LNCAP (cell line): ENCODE measurements at regions not wholly inside any gene's neighbourhood (a gene's known extent, or its start where the extent isn't known, plus 50 kb on each side); places are given as distances from the start of the nearest gene placed in this dataset.

Experiments
- CTCF ChIP-seq: fragments of 450-650 bp; IDR thresholded peaks from 2 replicates; pipeline ENCODE4 v1.5.1; 2017; ENCODE audit warnings: mild to moderate bottlenecking

GRCh38 chr9:91119679-91120078, 242.0 kb downstream of the AUH start:
- no peak for TF ChIP-seq CTCF

DNA sequence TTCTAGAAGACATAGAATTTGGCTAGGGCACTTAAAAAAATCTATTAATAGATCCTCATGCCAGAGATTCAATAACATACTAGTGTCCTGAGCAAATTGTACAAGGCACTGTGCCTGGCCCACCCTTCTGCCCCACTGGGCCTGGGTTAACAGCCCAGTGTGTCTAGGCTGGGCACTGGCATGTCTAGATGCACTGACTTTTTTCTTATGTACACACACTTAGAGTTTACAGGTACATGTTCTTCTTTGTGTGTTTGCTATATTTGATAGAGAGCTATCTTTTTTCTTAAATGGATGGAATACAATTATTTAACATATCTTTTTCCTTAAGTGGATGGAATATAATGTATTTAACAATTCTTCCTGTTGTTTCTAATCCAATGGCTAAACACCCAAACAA, 241.5 kb downstream of the AUH start:
- no peak for TF ChIP-seq CTCF

DNA sequence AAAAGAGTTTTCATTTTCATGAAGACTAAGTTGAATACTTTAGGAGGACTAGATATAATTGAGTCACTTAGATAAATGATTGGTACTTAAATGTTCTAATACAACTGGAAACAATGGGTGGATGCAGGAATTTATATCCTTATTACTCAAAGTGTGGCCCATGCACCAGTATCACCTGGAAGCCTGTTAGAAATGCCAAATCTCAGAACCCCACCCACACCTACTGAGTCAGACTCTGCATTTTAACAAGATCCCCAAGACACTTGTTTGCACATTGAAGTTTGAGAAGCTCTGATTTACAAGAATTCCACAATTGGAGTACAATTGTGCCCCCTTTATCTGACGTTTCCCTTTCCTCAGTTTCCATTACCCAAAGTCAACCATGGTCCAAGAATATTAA, 239.0 kb downstream of the AUH start:
- TF ChIP-seq CTCF = no peak

- TF ChIP-seq CTCF = no peak
Observed at GRCh38 chr9:91126761-91127445, 234.8 kb downstream of the AUH start.

DNA sequence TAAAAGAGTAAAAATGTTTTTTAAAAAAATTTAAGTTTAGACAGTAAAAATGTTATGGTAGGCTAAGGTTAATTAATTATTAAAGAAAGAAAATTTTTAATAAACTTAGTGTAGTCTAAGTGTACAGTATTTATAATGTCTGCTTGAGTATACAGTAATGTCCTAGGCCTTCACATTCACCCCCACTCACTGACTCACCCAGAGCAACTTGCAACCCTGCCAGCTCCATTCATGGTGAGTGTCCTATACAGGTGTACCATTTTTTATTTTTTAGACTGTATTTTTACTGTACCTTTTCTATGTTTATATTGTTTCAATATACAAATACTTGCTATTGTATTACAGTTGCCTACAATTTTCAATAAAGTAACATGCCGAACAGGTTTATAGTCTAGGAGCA, 234.1 kb downstream of the AUH start:
- TF ChIP-seq CTCF = no peak

- TF ChIP-seq CTCF = no peak
Observed at GRCh38 chr9:91130796-91131318, 230.9 kb downstream of the AUH start.

DNA sequence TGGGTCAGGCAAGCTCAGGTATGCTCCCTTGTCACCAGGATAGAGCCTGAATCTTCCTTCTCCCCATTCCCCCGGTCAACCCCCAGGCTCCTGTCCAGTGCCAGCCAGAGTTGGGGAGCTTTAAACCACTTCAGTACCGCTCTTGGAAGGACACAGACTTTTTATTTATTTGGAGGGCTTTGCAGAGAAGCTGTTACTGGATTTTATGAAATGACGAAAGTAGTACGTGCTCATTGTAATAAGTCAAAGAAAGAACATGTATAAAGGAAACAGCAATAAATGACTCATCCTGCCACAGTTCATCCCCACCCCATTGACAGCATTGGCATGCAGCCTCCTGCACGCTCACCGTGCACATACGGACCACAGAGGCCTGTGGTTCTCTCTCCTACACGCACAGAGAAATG, 230.3 kb downstream of the AUH start:
- TF ChIP-seq CTCF = no peak
